Adrenal gland (tissue), 9 donors: ENCODE measurements at regions not wholly inside any gene's neighbourhood (a gene's known extent, or its start where the extent isn't known, plus 50 kb on each side); places are given as distances from the start of the nearest gene placed in this dataset.

Source experiments
- DNase-seq, 7 donors: peaks; one replicate each; pipeline ENCODE4 v3.0.0-alpha.2; 2019 to 2020
- H3K27ac ChIP-seq, 5 donors: fragments of 200-600 bp; sonication (generic) in 4 of 5; 1 replicate in 3 of 5; 2 replicates in 2 of 5; pipeline versions ENCODE4 v1.5.1 to v1.8.0; 2016 to 2020; ENCODE audit warnings: mild to moderate bottlenecking in 1 of 5
- H3K27me3 ChIP-seq: fragments of 200-600 bp; 2 replicates; pipeline ENCODE4 v1.8.0; 2021
- H3K36me3 ChIP-seq, 2 donors: fragments of 200-600 bp; replicated peaks in 1 of 2; 1 replicate in 1 of 2; 2 replicates in 1 of 2; pipeline versions ENCODE4 v1.5.1 to v1.8.0; 2018 to 2022
- H3K4me1 ChIP-seq, 2 donors: fragments of 200-600 bp; replicated peaks in 1 of 2; 1 replicate in 1 of 2; 2 replicates in 1 of 2; pipeline versions ENCODE4 v1.5.1 to v1.8.0; 2018 to 2021
- H3K4me3 ChIP-seq, 4 donors: fragments of 200-600 bp; sonication (generic) in 3 of 4; one replicate each; pipeline ENCODE4 v1.5.1; 2016 to 2018
- H3K9me3 ChIP-seq, 3 donors: fragments of 200-600 bp; sonication (generic) in 1 of 3; replicated peaks in 1 of 3; 1 replicate in 2 of 3; 2 replicates in 1 of 3; pipeline versions ENCODE4 v1.5.1 to v1.8.0; 2016 to 2021
- CTCF ChIP-seq, 6 experiments: fragments of 450-650 bp in 4 of 6; fragments of 200-600 bp in 2 of 6; sonication (generic) in 1 of 6; IDR thresholded peaks; 1 replicate in 5 of 6; 2 replicates in 1 of 6; pipeline versions ENCODE4 v1.5.1 to v1.8.0; 2016 to 2021; ENCODE audit warnings: antibody characterized with exemption in 6 of 6, mild to moderate bottlenecking in 2 of 6, moderate library complexity in 1 of 6
- POLR2A ChIP-seq, 2 donors: fragments of 450-650 bp; IDR thresholded peaks; one replicate each; pipeline ENCODE4 v1.6.1; 2017; ENCODE audit warnings: antibody characterized with exemption in 2 of 2, mild to moderate bottlenecking in 2 of 2, moderate library complexity in 1 of 2
- WGBS, 4 donors: extraction: QIAGEN DNeasy Blood & Tissue Kit in 2 of 4; methylation state at CpG; one replicate each; pipeline versions ENCODE4 v1.1.5 to v1.1.7; 2013 to 2017; 5-methylcytosine and 5-hydroxymethylcytosine counted together
- intact Hi-C, 2 donors: fragments of 100-400 bp; cut with DNase I; formaldehyde crosslinking; loops; one replicate each; pipeline versions ENCODE4 v1.14.1 to v1.15.0; 2022 to 2023
- donor health status: healthy with polysubstance abuse.
- donor health status: Bipolar disorder and iron deficiency.
- donor health status: DM: yes; HTN: yes; CAD: no.
- donor health status: DM: no; HTN: no; CAD: no.
- donor health status: DM: no; HTN: no; CAD: no.

GRCh38 chr5:3780278-3780677 lies 184.6 kb downstream of the IRX1 start:
- WGBS, 4 donors: 76 to 90% (median 83%) methylated on average over 7 of the region's 7 CpGs
- DNase-seq: no peak
- intact Hi-C loops: no loop called here

GRCh38 chr5:3780907-3781306 lies 185.3 kb downstream of the IRX1 start:
- WGBS, 4 donors: 58 to 83% (median 65%) methylated on average over 5 to 11 of the region's 11 CpGs
- TF ChIP-seq POLR2A (IDR thresholded peaks at IDR 0.05) (no peak), CTCF (IDR thresholded peaks at IDR 0.05) (no peak)
- H3K27me3 ChIP-seq: no peaks in the 10 kb centered on the region
- H3K4me3 ChIP-seq: no peak overlapping the region
- H3K9me3 ChIP-seq: no peaks in the 10 kb centered on the region
- H3K27ac ChIP-seq: no peak overlapping the region
- H3K36me3 ChIP-seq: no peaks in the 10 kb centered on the region
- H3K4me1 ChIP-seq: no peaks in the 10 kb centered on the region
- intact Hi-C loops: no loop called here
- no peak for DNase-seq

More at GRCh38 chr5:3780278-3780677, 184.6 kb downstream of the IRX1 start:
- Histone ChIP-seq H3K4me1 (no peaks in the 10 kb centered on the region), H3K27me3 (no peaks in the 10 kb centered on the region), H3K4me3 (no peak overlapping the region), H3K9me3 (no peaks in the 10 kb centered on the region), H3K36me3 (no peaks in the 10 kb centered on the region), H3K27ac (no peak overlapping the region)
- TF ChIP-seq POLR2A (IDR thresholded peaks at IDR 0.05): no peak
- no peak for TF ChIP-seq CTCF (IDR thresholded peaks at IDR 0.05)

GRCh38 chr5:3784854-3785253 lies 189.2 kb downstream of the IRX1 start:
- Histone ChIP-seq H3K36me3 (no peaks in the 10 kb centered on the region), H3K9me3 (no peaks in the 10 kb centered on the region), H3K27ac (no peak overlapping the region), H3K4me3 (no peak overlapping the region), H3K27me3 (peaks cover 5% of the 10 kb centered on the region), H3K4me1 (no peaks in the 10 kb centered on the region)
- intact Hi-C loops: no loop called here
- WGBS, 4 donors: 74 to 87% (median 81%) methylated on average over 2 of the region's 2 CpGs
- no peak for TF ChIP-seq POLR2A (IDR thresholded peaks at IDR 0.05)
- TF ChIP-seq CTCF (IDR thresholded peaks at IDR 0.05): no peak
- no peak for DNase-seq

- Histone ChIP-seq H3K4me1 (no peaks in the 10 kb centered on the region), H3K27ac (no peak overlapping the region), H3K9me3 (no peaks in the 10 kb centered on the region), H3K4me3 (no peak overlapping the region), H3K27me3 (peaks cover 5% of the 10 kb centered on the region), H3K36me3 (no peaks in the 10 kb centered on the region)
- 78 to 88% (median 84%) methylated on average over 2 of the region's 2 CpGs for WGBS, 4 donors
- TF ChIP-seq CTCF (IDR thresholded peaks at IDR 0.05) (no peak), POLR2A (IDR thresholded peaks at IDR 0.05) (no peak)
- intact Hi-C loops: no loop called here
- no peak for DNase-seq
Observed at GRCh38 chr5:3786165-3786564, 190.5 kb downstream of the IRX1 start.
